Bronchial epithelial cell (primary cell): ENCODE measurements at regions not wholly inside any gene's neighbourhood (a gene's known extent, or its start where the extent isn't known, plus 50 kb on each side); places are given as distances from the start of the nearest gene placed in this dataset.

Source experiments
- DNase-seq: peaks from one replicate; pipeline ENCODE4 v3.0.0-alpha.2; 2010; ENCODE audit warnings: low read depth
- FAIRE-seq: peaks from 2 replicates; lab custom pipeline; 2011; peaks lifted over from hg19 to GRCh38; lab: Jason Lieb, UNC
- H3K27me3 ChIP-seq: 2 replicates; pipeline ENCODE4 v1.5.1; 2011; ENCODE audit warnings: low read length; ENCODE audit not compliant: control insufficient read depth, insufficient read depth
- H3K36me3 ChIP-seq: 2 replicates; pipeline ENCODE4 v1.5.1; 2011; ENCODE audit warnings: low read length; ENCODE audit not compliant: control insufficient read depth, insufficient read depth
- H3K4me3 ChIP-seq: 2 replicates; pipeline ENCODE4 v1.5.1; 2011; ENCODE audit warnings: mild to moderate bottlenecking, low read depth, low read length, control low read depth
- TF ChIP-seq, protein P1 (sequence below): IDR thresholded peaks from 2 replicates; pipeline ENCODE4 v1.5.1; 2011; ENCODE audit warnings: mild to moderate bottlenecking, moderate library complexity, low read length, control low read depth, inconsistent platforms; ENCODE audit not compliant: insufficient read depth, severe bottlenecking

DNA sequence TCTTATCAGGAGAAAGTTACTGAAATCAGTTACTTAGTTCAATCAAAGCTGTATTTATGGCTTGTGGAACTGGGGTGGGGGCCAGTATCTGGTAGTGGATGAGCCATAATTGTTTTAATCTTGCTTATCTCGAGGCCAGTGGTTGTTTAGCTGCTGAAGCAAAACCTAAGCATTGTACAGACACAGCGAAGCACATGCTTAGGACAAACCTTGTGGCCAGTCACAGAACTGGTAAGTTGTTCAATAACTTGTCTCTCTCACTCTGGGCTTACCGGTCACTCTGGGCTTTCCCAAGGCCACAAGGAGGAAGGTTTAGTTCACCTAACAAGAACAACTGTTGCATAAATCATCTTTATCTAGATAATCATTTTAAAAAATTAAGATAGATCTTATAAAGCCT is 296.6 kb upstream of the NETO1 start:
- Histone ChIP-seq H3K27me3 (no peaks in the 10 kb centered on the region), H3K4me3 (no peak overlapping the region), H3K36me3 (no peaks in the 10 kb centered on the region)
- FAIRE-seq = no peak
- no peak for DNase-seq
- TF ChIP-seq, protein P1, sequence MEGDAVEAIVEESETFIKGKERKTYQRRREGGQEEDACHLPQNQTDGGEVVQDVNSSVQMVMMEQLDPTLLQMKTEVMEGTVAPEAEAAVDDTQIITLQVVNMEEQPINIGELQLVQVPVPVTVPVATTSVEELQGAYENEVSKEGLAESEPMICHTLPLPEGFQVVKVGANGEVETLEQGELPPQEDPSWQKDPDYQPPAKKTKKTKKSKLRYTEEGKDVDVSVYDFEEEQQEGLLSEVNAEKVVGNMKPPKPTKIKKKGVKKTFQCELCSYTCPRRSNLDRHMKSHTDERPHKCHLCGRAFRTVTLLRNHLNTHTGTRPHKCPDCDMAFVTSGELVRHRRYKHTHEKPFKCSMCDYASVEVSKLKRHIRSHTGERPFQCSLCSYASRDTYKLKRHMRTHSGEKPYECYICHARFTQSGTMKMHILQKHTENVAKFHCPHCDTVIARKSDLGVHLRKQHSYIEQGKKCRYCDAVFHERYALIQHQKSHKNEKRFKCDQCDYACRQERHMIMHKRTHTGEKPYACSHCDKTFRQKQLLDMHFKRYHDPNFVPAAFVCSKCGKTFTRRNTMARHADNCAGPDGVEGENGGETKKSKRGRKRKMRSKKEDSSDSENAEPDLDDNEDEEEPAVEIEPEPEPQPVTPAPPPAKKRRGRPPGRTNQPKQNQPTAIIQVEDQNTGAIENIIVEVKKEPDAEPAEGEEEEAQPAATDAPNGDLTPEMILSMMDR = no peak

DNA sequence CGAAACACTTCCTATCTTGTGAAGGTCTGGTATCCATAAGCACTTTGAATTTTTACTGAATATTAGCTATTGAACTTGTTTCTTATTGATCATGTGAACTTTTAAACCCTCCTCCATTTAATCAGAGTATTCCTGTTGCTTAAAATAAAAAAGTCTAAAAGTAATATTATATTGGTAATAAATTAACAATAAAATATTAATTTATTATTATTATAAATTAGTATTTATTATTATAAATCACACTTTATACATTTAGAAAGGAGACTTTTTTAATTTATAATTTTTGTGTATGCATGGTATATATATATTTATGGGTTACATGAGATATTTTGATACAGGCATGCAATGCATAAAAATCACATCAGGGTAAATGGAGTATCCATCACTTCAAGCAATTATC is 295.4 kb upstream of the NETO1 start:
- DNase-seq (no peak), FAIRE-seq (no peak)
- TF ChIP-seq, protein P1 = no peak
- H3K36me3 ChIP-seq = no peaks in the 10 kb centered on the region
- H3K27me3 ChIP-seq = no peaks in the 10 kb centered on the region
- no peak overlapping the region for H3K4me3 ChIP-seq

DNA sequence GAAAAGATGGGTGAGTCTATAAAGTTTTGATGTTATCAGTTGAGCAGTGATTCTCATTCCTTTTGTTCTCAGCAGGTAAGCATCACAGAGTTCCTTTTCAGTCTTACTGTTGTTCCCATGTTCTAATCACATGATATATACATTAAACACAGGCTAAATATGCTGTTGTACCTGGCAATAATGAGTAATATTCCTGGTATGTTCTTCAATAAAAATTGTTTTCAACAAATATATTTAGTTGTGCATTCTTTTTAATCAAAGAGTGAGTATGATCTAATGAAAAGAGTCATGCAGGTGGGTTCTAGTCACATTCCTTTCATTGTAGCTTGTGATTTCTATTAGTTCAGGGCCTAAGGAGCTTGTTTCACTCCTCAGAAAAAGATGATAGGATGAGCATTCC is 288.3 kb upstream of the NETO1 start:
- Histone ChIP-seq H3K4me3 (no peak overlapping the region), H3K36me3 (no peaks in the 10 kb centered on the region), H3K27me3 (no peaks in the 10 kb centered on the region)
- FAIRE-seq = no peak
- TF ChIP-seq, protein P1 = no peak
- DNase-seq = peak; percentile 14

DNA sequence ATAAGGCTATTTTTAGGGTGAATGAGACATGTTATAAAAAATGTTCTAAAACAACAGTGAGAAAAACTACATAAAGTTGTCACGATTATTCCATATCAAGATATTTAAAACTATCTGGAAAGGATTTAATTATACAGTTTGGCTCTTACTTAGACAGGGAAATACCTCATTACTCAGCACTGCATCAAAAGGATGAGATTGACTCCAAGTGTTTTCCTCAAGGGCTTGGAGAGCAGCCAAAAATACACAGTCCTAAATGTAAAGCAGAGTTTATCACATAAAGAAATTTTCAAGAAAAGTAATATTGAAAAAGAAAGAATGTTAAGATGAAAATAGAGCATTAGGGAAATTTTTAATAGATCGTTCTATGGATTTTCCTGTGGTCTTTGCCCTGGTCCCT is 285.5 kb upstream of the NETO1 start:
- DNase-seq = peak; percentile 55
- H3K36me3 ChIP-seq = no peaks in the 10 kb centered on the region
- TF ChIP-seq, protein P1 = no peak
- H3K4me3 ChIP-seq = no peak overlapping the region
- FAIRE-seq = no peak
- no peaks in the 10 kb centered on the region for H3K27me3 ChIP-seq

DNA sequence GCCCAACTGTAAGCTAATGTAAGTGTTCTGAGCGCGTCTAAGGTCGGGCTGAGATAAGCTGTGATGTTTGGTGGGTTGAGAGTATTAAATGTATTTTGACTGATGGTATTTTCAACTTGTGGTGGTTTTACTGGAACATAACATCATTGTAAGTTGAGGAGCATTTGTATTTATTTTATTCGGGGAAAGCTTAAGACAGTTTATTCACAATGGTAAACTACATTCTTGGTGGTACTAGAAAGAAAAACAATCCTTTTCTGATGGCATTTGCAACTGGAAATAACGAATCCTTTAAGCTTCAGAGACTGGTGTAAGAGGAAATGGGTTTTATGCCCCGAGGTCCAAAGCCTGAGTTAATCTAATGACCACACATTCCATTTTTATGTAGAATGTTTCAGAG is 283.3 kb upstream of the NETO1 start:
- Histone ChIP-seq H3K36me3 (no peaks in the 10 kb centered on the region), H3K4me3 (no peak overlapping the region), H3K27me3 (no peaks in the 10 kb centered on the region)
- TF ChIP-seq, protein P1 = no peak
- no peak for FAIRE-seq
- DNase-seq = no peak

DNA sequence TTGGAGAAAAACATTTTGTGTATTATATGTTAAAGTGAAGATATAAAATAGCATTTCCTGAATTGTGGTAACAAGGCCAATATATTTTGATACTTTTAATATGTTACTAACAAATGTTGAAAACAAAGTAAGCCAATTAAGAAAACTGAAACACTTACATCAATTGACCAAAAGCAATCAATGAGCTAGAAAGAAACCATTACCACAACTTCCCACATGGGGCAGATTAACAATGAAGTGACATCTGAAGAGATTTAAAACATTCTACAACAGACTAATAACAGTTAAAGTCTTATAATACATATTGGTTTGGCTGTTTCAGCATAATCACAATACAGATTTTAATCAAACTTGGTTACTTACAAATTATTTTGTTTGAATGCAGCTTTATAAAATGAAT is 282.4 kb upstream of the NETO1 start:
- TF ChIP-seq, protein P1 = no peak
- DNase-seq (peak; percentile 3), FAIRE-seq (no peak)
- Histone ChIP-seq H3K36me3 (no peaks in the 10 kb centered on the region), H3K4me3 (no peak overlapping the region), H3K27me3 (no peaks in the 10 kb centered on the region)
